ENCODE measurements at regions not wholly inside any gene's neighbourhood (a gene's known extent, or its start where the extent isn't known, plus 50 kb on each side); places are given as distances from the start of the nearest gene placed in this dataset.
A peak's percentile ranks its signal among the peaks of the same experiment; 100 is the strongest.

GRCh38 chr2:144014103-144014502 lies 505.8 kb downstream of the ZEB2 start (continued):
- TF ChIP-seq NR0B1 (IDR thresholded peaks at IDR 0.05; ENCODE audit: partially characterized antibody) (no peak), CSDE1 (IDR thresholded peaks at IDR 0.05) (no peak), KDM4B (IDR thresholded peaks at IDR 0.05; ENCODE audit: borderline replicate concordance in 2 of 2, low read depth in 1 of 2) (no peak), NBN (IDR thresholded peaks at IDR 0.05; ENCODE audit: low read depth) (no peak), HES1 (IDR thresholded peaks at IDR 0.05; ENCODE audit: low read depth) (no peak)

- H3K4me3 ChIP-seq, result no peak overlapping the region
- H3K79me2 ChIP-seq (ENCODE audit: control insufficient read depth, insufficient read depth, low read length), result no peaks in the 10 kb centered on the region
- H4K20me1 ChIP-seq (replicated peaks; ENCODE audit: control insufficient read depth, insufficient read depth, low read length), result no peaks in the 10 kb centered on the region
- DNase-seq (ENCODE audit: extremely low read depth in 1 of 4, low spot score in 3 of 4) (no peak), FAIRE-seq (no peak), ATAC-seq (no peak)
- no peak overlapping the region for H3K27ac ChIP-seq (ENCODE audit: extremely low read depth, low read depth, low read length)
- no peak overlapping the region for H3K9ac ChIP-seq (ENCODE audit: insufficient read depth in 1 of 2, low read depth in 2 of 2, low read length in 2 of 2)
- WGBS (ENCODE audit: insufficient coverage, low coverage, missing lambda C conversion rate), result 50% methylated on average over 4 of the region's 4 CpGs
- H3K27me3 ChIP-seq (ENCODE audit: control insufficient read depth in 2 of 2, insufficient read depth in 2 of 2, low read length in 2 of 2), result no peaks in the 10 kb centered on the region
- peak overlapping the region; percentile 44; the same call in 1 of the 2 replicates for H2AFZ ChIP-seq (ENCODE audit: low read depth, low read length)
- H3K9me3 ChIP-seq (replicated peaks; ENCODE audit: control insufficient read depth, insufficient read depth, low read depth, low read length), result no peaks in the 10 kb centered on the region
- no peaks in the 10 kb centered on the region for H3K36me3 ChIP-seq (ENCODE audit: control insufficient read depth, insufficient read depth, low read length)
- TF ChIP-seq KDM5B (IDR thresholded peaks at IDR 0.05; ENCODE audit: insufficient replicate concordance, low read depth, low read length), result no peak
- in situ Hi-C loops (cut with MboI) (no loop called here), intact Hi-C loops (cut with micrococcal nuclease) (no loop called here)
- ChIA-PET POLR2A (no interaction called here), CTCF (ENCODE audit: low intra/inter-chr PET ratio) (no interaction called here)
- no peaks in the 10 kb centered on the region for H3K9me1 ChIP-seq (ENCODE audit: control insufficient read depth, insufficient read depth, low read length)
- H3K4me2 ChIP-seq (ENCODE audit: insufficient read depth, low read length), result no peak overlapping the region
- H3K4me1 ChIP-seq (replicated peaks in 1 of 2; ENCODE audit: control insufficient read depth in 2 of 2, insufficient read depth in 2 of 2, low read length in 2 of 2), result no peaks in the 10 kb centered on the region
- no TSS peak for BruUV-seq (replicated peaks)
These were observed 507.6 kb downstream of the ZEB2 start for GRCh38 chr2:144012304-144012703.
